CD1c-positive myeloid dendritic cell (primary cell): ENCODE measurements at regions not wholly inside any gene's neighbourhood (a gene's known extent, or its start where the extent isn't known, plus 50 kb on each side); places are given as distances from the start of the nearest gene placed in this dataset.

Experiments used
- DNase-seq: peaks from one replicate; pipeline ENCODE4 v3.0.0-alpha.2; 2016; ENCODE audit errors: extremely low spot score

GRCh38 chr2:217525076-217525475, 477.7 kb downstream of the TNS1 start:
- DNase-seq = no peak

- DNase-seq = no peak
Measured at GRCh38 chr2:217523286-217523685, 479.5 kb downstream of the TNS1 start.

- no peak for DNase-seq
Measured at GRCh38 chr2:217521820-217522219, 481.0 kb downstream of the TNS1 start.

- no peak for DNase-seq
Measured at GRCh38 chr2:217520356-217521010, 482.3 kb downstream of the TNS1 start.

GRCh38 chr2:217517402-217517801, 485.4 kb downstream of the TNS1 start:
- no peak for DNase-seq

GRCh38 chr2:217515615-217516309, 487.0 kb downstream of the TNS1 start:
- DNase-seq = no peak

- no peak for DNase-seq
Measured at GRCh38 chr2:217513258-217513657, 489.5 kb downstream of the TNS1 start.

- DNase-seq = no peak
Measured at GRCh38 chr2:217512728-217513127, 490.1 kb downstream of the TNS1 start.

GRCh38 chr2:217512259-217512658, 490.5 kb downstream of the TNS1 start:
- DNase-seq = no peak

GRCh38 chr2:217511850-217512249, 490.9 kb downstream of the TNS1 start:
- DNase-seq = no peak

GRCh38 chr2:217510771-217511291, 492.0 kb downstream of the TNS1 start:
- peak; percentile 63 for DNase-seq

- DNase-seq = no peak
Measured at GRCh38 chr2:217505303-217505702, 497.5 kb downstream of the TNS1 start.

GRCh38 chr2:217501887-217502286, 500.9 kb downstream of the TNS1 start:
- DNase-seq = no peak

GRCh38 chr2:217497843-217498377, 504.9 kb downstream of the TNS1 start:
- DNase-seq = no peak

GRCh38 chr2:217494557-217494956, 508.2 kb downstream of the TNS1 start:
- peak; percentile 18 for DNase-seq

- DNase-seq = peak; percentile 54
Measured at GRCh38 chr2:217491271-217491670, 511.5 kb downstream of the TNS1 start.

- DNase-seq = no peak
Measured at GRCh38 chr2:217489145-217489960, 513.4 kb downstream of the TNS1 start.

GRCh38 chr2:217484046-217484445, 518.7 kb downstream of the TNS1 start:
- no peak for DNase-seq

GRCh38 chr2:217482056-217482710, 520.6 kb downstream of the TNS1 start:
- no peak for DNase-seq

GRCh38 chr2:217481577-217481976, 521.2 kb downstream of the TNS1 start:
- no peak for DNase-seq

GRCh38 chr2:217479566-217479965, 523.2 kb downstream of the TNS1 start:
- DNase-seq = no peak
